NOMO-1 treated with DMSO at 0.1 percent for 48 hours (cell line): ENCODE measurements at regions not wholly inside any gene's neighbourhood (a gene's known extent, or its start where the extent isn't known, plus 50 kb on each side); places are given as distances from the start of the nearest gene placed in this dataset.

ENCODE experiments used
- DNase-seq: peaks from one replicate; lab custom pipeline; 2025; ENCODE audit not compliant: unreplicated experiment; lab: John Stamatoyannopoulos, UW

- no peak for DNase-seq
These were observed 99.8 kb upstream of the ADGRL2 start for GRCh38 chr1:81700728-81701470.

GRCh38 chr1:81699234-81699633 is 101.5 kb upstream of the ADGRL2 start:
- DNase-seq = no peak

GRCh38 chr1:81695741-81696140 is 105.0 kb upstream of the ADGRL2 start:
- no peak for DNase-seq

DNA sequence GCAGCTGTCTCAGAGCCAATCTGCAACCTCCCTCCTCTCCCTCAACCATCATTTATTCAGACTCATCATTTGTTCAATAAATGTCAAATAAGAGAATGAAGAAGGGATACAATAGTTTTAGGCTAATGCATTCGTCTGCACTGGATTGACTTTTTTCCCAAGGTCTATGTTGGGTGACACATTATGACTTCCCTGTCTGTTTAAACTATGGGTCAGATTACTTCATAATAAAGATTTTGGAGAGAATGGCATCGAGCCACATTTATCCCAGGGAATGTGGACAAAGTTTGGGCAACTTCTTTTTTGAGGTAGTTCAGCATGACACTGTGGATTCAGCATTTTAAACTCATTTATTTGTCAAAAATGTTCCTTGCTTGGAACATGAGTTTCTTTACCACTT is 107.4 kb upstream of the ADGRL2 start:
- no peak for DNase-seq

- DNase-seq = no peak
These were observed 109.9 kb upstream of the ADGRL2 start for GRCh38 chr1:81690676-81691453.

GRCh38 chr1:81689531-81689941 is 111.2 kb upstream of the ADGRL2 start:
- DNase-seq = no peak

DNA sequence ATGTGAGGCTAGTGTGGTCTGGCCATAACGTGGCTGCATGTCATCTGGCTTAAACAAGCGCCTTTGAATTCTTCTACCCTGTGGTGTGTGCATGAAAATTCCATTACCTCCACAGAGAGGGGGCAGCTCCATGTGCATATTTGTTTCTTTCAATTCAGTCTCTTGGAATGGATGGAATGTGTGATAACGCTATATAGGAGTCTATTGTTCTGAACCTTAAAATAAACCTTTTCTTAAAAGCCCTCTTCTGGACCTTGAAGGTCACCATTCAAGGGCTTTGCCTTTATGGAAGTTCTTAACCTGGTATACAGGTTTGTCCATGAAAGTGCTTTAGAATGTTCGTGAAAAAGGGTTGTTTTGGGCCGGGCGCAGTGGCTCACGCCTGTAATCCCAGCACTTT is 118.2 kb upstream of the ADGRL2 start:
- DNase-seq = no peak

GRCh38 chr1:81681601-81682266 is 119.0 kb upstream of the ADGRL2 start:
- DNase-seq = no peak

- DNase-seq = no peak
These were observed 119.6 kb upstream of the ADGRL2 start for GRCh38 chr1:81681114-81681513.

DNA sequence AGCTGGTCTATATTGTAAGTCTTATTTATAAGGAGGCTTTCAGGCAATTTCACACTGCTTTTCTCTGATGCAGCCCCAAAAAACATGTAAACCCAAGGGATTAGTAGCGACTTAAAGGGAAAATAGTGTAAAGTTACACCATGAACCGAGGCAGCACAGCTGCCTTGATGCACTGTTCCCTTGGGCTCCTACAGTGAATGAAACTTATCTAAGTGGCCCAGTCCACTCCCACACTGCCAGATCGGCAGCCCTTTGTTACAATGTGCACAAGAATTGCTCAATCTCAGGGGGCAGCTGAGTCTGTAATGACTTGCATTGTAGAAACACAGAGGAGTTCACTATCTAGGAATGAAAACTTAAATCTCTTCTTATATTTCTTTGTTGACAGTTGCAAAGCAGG is 120.8 kb upstream of the ADGRL2 start:
- DNase-seq = peak; percentile 72

- no peak for DNase-seq
These were observed 122.0 kb upstream of the ADGRL2 start for GRCh38 chr1:81678779-81679178.

- no peak for DNase-seq
These were observed 128.0 kb upstream of the ADGRL2 start for GRCh38 chr1:81672766-81673165.

- DNase-seq = no peak
These were observed 129.7 kb upstream of the ADGRL2 start for GRCh38 chr1:81671038-81671437.

DNA sequence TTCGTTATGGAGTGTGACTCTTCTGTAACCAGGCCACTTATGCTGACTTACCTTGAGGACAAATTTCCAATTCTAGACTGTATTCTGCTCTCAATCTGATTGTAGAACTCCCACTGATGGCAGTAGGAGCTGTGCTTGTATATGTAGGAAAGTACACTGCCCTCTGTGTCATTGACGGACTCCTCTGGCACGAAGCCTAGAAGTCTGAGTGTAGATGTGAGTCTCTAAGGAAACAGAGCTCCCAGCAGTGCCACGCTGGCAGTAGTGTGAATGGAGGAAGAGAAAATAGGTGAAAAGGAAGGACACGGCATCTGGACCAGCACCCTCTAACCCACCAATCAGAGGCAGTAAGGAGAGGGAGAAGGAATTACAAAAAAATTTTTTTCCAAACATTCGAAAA is 130.4 kb upstream of the ADGRL2 start:
- no peak for DNase-seq

GRCh38 chr1:81666586-81666985 is 134.1 kb upstream of the ADGRL2 start:
- DNase-seq = no peak

GRCh38 chr1:81664341-81664740 is 136.4 kb upstream of the ADGRL2 start:
- DNase-seq = no peak

- no peak for DNase-seq
These were observed 137.7 kb upstream of the ADGRL2 start for GRCh38 chr1:81662913-81663526.

DNA sequence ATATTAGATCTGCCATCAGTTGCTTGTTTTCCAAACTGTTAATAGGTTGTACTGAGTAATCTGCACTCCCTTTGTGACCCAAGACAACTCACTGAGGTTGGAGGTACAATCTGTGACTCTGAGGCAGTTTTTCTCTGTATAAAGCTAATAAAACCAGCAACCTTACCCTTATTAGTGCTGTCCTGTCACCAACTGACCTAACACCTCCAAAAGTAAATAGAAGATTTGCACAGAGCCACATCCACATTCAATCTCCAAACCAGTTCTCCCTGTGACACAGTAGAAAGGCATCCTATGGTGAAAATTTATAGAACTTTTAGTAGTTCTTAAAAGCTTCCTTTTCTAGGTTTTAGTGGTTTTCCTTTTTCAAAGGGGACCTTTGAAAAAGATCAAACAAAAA is 140.4 kb upstream of the ADGRL2 start:
- DNase-seq = no peak

DNA sequence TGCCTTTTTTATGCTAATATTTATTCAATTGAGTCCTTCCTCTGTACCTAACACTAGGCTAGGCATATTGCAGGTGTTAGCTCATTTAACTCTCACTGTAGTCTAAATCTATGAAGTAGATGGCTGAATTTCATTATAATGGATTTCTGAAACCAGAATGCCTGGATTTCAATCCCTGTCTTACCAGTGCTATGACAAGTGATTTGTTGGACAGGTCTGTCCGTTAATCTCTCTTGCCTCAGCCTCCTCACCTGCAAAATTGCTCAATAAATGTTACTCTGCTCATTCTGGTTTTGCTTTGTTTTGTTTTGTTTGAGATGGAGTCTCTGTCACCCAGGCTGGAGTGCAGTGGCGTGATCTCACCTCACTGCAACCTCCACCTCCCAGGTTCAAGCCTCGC is 146.1 kb upstream of the ADGRL2 start:
- no peak for DNase-seq

- no peak for DNase-seq
These were observed 146.6 kb upstream of the ADGRL2 start for GRCh38 chr1:81654147-81654546.

GRCh38 chr1:81650776-81651175 is 150.0 kb upstream of the ADGRL2 start:
- DNase-seq = no peak

DNA sequence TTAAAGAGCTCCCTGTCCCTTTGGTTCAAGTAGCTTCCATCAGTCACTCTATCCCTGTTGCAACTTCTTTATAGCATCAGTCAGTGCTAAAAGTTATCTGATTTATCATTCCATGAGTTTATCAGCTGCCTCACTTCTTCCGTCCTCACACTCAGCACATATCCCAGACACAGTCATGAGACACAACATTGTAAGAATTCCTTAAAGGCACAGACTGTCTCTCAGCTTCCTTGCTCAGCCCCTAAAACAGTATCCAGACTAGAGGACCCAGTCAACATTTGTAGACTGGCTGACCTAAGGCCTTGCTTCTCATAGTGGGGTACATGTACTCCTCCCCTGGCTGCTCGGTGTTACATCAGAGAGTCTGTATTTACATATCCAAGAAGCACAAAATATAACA is 164.9 kb upstream of the ADGRL2 start:
- DNase-seq = no peak
